GM23338 (cell line): ENCODE measurements at regions not wholly inside any gene's neighbourhood (a gene's known extent, or its start where the extent isn't known, plus 50 kb on each side); places are given as distances from the start of the nearest gene placed in this dataset.
"Not testable (repeated sequence)": the region's sequence is repeated elsewhere in the genome, so short reads cannot be mapped to it uniquely, and the experiment has no call there.

Source experiments
- ATAC-seq: fragments of 200-7000 bp; cut with Tn5 transposase; 3 replicates; pipeline ENCODE4 v1.9.1; 2020
- DNase-seq: peaks from one replicate; pipeline ENCODE4 v3.0.0-alpha.2; 2015; ENCODE audit warnings: low spot score
- H2AFZ ChIP-seq: fragments of 200-600 bp; sonication (generic); 2 replicates; pipeline ENCODE4 v1.8.0; 2016; ENCODE audit warnings: antibody characterized with exemption, mild to moderate bottlenecking, moderate library complexity
- H3F3A ChIP-seq: fragments of 200-600 bp; sonication (generic); replicated peaks from 2 replicates; pipeline ENCODE4 v1.8.0; 2017; ENCODE audit warnings: antibody characterized with exemption, mixed run types, low read depth
- H3K27ac ChIP-seq: fragments of 200-600 bp; sonication (generic); 2 replicates; pipeline ENCODE4 v1.6.1; 2016; ENCODE audit warnings: low read depth
- H3K27me3 ChIP-seq: fragments of 200-600 bp; sonication (generic); 2 replicates; pipeline ENCODE4 v1.8.0; 2016; ENCODE audit warnings: mild to moderate bottlenecking, mixed run types, moderate library complexity; ENCODE audit not compliant: insufficient read depth
- H3K36me3 ChIP-seq: fragments of 200-600 bp; sonication (generic); 2 replicates; pipeline ENCODE4 v1.8.0; 2016; ENCODE audit warnings: mild to moderate bottlenecking; ENCODE audit not compliant: insufficient read depth
- H3K4me1 ChIP-seq: fragments of 200-600 bp; sonication (generic); 2 replicates; pipeline ENCODE4 v1.8.0; 2016; ENCODE audit warnings: mild to moderate bottlenecking, moderate library complexity; ENCODE audit not compliant: insufficient read depth
- H3K4me2 ChIP-seq: fragments of 200-600 bp; sonication (generic); 2 replicates; pipeline ENCODE4 v1.7.1; 2017; ENCODE audit warnings: mixed run types
- H3K4me3 ChIP-seq: fragments of 200-600 bp; sonication (generic); 2 replicates; pipeline ENCODE4 v1.6.1; 2016; ENCODE audit warnings: mixed run types
- H3K79me2 ChIP-seq: fragments of 200-600 bp; sonication (generic); replicated peaks from 2 replicates; pipeline ENCODE4 v1.8.0; 2017; ENCODE audit warnings: mild to moderate bottlenecking; ENCODE audit not compliant: insufficient read depth
- H3K9me2 ChIP-seq: fragments of 200-600 bp; sonication (generic); 2 replicates; pipeline ENCODE4 v1.8.0; 2017; ENCODE audit not compliant: insufficient read depth
- H4K20me1 ChIP-seq: fragments of 200-600 bp; sonication (generic); replicated peaks from 2 replicates; pipeline ENCODE4 v1.8.0; 2017; ENCODE audit warnings: mild to moderate bottlenecking; ENCODE audit not compliant: insufficient read depth
- H3K27ac Mint-ChIP-seq: 2 replicates; pipeline ENCODE4 v1.8.0; 2020; ENCODE audit warnings: inconsistent platforms, mild to moderate bottlenecking, moderate library complexity, mixed read lengths
- H3K27me3 Mint-ChIP-seq: 3 replicates; pipeline ENCODE4 v1.8.0; 2022; ENCODE audit warnings: low read depth, mild to moderate bottlenecking, moderate library complexity, mixed read lengths, inconsistent platforms; ENCODE audit not compliant: insufficient read depth, poor library complexity
- H3K36me3 Mint-ChIP-seq: 3 replicates; pipeline ENCODE4 v1.8.0; 2021; ENCODE audit warnings: low read depth, mild to moderate bottlenecking, inconsistent platforms, moderate library complexity, mixed read lengths
- H3K4me1 Mint-ChIP-seq: 3 replicates; pipeline ENCODE4 v1.8.0; 2020; ENCODE audit warnings: mild to moderate bottlenecking, inconsistent platforms, mixed read lengths
- H3K4me3 Mint-ChIP-seq: 3 replicates; pipeline ENCODE4 v1.8.0; 2021; ENCODE audit warnings: moderate library complexity, mild to moderate bottlenecking, inconsistent platforms, mixed read lengths
- H3K9me3 Mint-ChIP-seq: 3 replicates; pipeline ENCODE4 v1.8.0; 2020; ENCODE audit warnings: moderate library complexity, mild to moderate bottlenecking, inconsistent platforms, mixed read lengths
- REST ChIP-seq: IDR thresholded peaks from one replicate; pipeline ENCODE4 v1.6.1; 2018; ENCODE audit warnings: antibody characterized with exemption; ENCODE audit not compliant: unreplicated experiment
- TF ChIP-seq, protein P1 (sequence below), 2 experiments: fragments of 200-600 bp in 1 of 2; sonication (generic) in 1 of 2; conservative IDR thresholded peaks; 2 replicates each; pipeline versions ENCODE4 v1.5.1 to v1.6.1; 2016 to 2017; ENCODE audit warnings: antibody characterized with exemption in 2 of 2, low read depth in 2 of 2, mild to moderate bottlenecking in 2 of 2, moderate library complexity in 1 of 2

- TF ChIP-seq, protein P1, sequence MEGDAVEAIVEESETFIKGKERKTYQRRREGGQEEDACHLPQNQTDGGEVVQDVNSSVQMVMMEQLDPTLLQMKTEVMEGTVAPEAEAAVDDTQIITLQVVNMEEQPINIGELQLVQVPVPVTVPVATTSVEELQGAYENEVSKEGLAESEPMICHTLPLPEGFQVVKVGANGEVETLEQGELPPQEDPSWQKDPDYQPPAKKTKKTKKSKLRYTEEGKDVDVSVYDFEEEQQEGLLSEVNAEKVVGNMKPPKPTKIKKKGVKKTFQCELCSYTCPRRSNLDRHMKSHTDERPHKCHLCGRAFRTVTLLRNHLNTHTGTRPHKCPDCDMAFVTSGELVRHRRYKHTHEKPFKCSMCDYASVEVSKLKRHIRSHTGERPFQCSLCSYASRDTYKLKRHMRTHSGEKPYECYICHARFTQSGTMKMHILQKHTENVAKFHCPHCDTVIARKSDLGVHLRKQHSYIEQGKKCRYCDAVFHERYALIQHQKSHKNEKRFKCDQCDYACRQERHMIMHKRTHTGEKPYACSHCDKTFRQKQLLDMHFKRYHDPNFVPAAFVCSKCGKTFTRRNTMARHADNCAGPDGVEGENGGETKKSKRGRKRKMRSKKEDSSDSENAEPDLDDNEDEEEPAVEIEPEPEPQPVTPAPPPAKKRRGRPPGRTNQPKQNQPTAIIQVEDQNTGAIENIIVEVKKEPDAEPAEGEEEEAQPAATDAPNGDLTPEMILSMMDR (conservative IDR thresholded peaks at IDR 0.05; ENCODE audit: low read depth in 2 of 2): no peak
Measured at GRCh38 chrX:128804828-128805227, 718.5 kb downstream of the SMARCA1 start (continued).

- ATAC-seq (peak; percentile 34; the same call in 1 of the 3 replicates), DNase-seq (peak; percentile 52)
- Mint-ChIP-seq H3K4me1 (no peaks in the 10 kb centered on the region; the same call in 2 of the 3 replicates), H3K27me3 (no peaks in the 10 kb centered on the region), H3K27ac (no peak overlapping the region), H3K9me3 (peaks cover 12% of the 10 kb centered on the region; the same call in 2 of the 3 replicates), H3K4me3 (no peak overlapping the region), H3K36me3 (peaks cover 3% of the 10 kb centered on the region; the same call in 2 of the 3 replicates)
- H3F3A ChIP-seq: no peaks in the 10 kb centered on the region
- H2AFZ ChIP-seq: no peak overlapping the region
- H3K27me3 ChIP-seq: no peaks in the 10 kb centered on the region
- TF ChIP-seq, protein P1 (conservative IDR thresholded peaks at IDR 0.05; ENCODE audit: low read depth in 2 of 2): peak; percentile 63
- no peak for TF ChIP-seq REST
- H3K4me2 ChIP-seq: no peak overlapping the region
- H3K9me2 ChIP-seq: no peaks in the 10 kb centered on the region
- H3K27ac ChIP-seq: no peak overlapping the region
- H4K20me1 ChIP-seq: no peaks in the 10 kb centered on the region
- H3K4me3 ChIP-seq: no peak overlapping the region
- H3K79me2 ChIP-seq: no peaks in the 10 kb centered on the region
- H3K36me3 ChIP-seq: no peaks in the 10 kb centered on the region
- H3K4me1 ChIP-seq: no peaks in the 10 kb centered on the region
Measured at GRCh38 chrX:128800138-128800537, 723.2 kb downstream of the SMARCA1 start.

DNA sequence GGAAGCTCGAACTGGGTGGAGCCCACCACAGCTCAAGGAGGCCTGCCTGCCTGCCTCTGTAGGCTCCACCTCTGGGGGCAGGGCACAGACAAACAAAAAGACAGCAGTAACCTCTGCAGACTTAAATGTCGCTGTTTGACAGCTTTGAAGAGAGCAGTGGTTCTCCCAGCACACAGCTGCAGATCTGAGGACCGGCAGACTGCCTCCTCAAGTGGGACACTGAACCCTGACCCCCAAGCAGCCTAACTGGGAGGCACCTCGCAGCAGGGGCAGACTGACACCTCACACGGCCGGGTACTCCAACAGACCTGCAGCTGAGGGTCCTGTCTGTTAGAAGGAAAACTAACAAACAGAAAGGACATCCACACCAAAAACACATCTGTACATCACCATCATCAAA is 730.9 kb upstream of the ACTRT1 start:
- H3K4me3 Mint-ChIP-seq, H3F3A ChIP-seq, H3K79me2 ChIP-seq, H3K27ac Mint-ChIP-seq, H3K4me3 ChIP-seq, H3K27me3 ChIP-seq, H3K4me2 ChIP-seq, ATAC-seq, H3K36me3 ChIP-seq, H3K27ac ChIP-seq, H3K36me3 Mint-ChIP-seq, H3K9me2 ChIP-seq, H3K27me3 Mint-ChIP-seq, H3K4me1 ChIP-seq, H2AFZ ChIP-seq, H4K20me1 ChIP-seq: not testable (repeated sequence)
- DNase-seq: peak; percentile 1
- Mint-ChIP-seq H3K9me3 (peaks cover 14% of the 10 kb centered on the region), H3K4me1 (peaks cover 12% of the 10 kb centered on the region)
